Activated T-helper 17 cell treated with anti-CD3 and anti-CD28 coated beads, Interleukin-2, amount 50 U/mL, for 72 hours (primary cell): ENCODE measurements at regions not wholly inside any gene's neighbourhood (a gene's known extent, or its start where the extent isn't known, plus 50 kb on each side); places are given as distances from the start of the nearest gene placed in this dataset.

Experiments used
- ATAC-seq: fragments of 150-1000 bp; cut with Tn5 transposase; replicated peaks from 2 replicates; pipeline ENCODE4 v1.10.0; 2021; ENCODE audit warnings: mild to moderate bottlenecking, moderate library complexity
- H3K27ac Mint-ChIP-seq: one replicate; pipeline ENCODE4 v1.8.0; 2022; ENCODE audit warnings: mixed read lengths
- H3K27me3 Mint-ChIP-seq: one replicate; pipeline ENCODE4 v1.8.0; 2022; ENCODE audit warnings: mixed read lengths
- H3K36me3 Mint-ChIP-seq: one replicate; pipeline ENCODE4 v1.8.0; 2022; ENCODE audit warnings: low read depth, mild to moderate bottlenecking, mixed read lengths
- H3K4me1 Mint-ChIP-seq: one replicate; pipeline ENCODE4 v1.8.0; 2022; ENCODE audit warnings: mixed read lengths
- H3K4me3 Mint-ChIP-seq: one replicate; pipeline ENCODE4 v1.8.0; 2022; ENCODE audit warnings: mild to moderate bottlenecking, mixed read lengths
- H3K9me3 Mint-ChIP-seq: one replicate; pipeline ENCODE4 v1.8.0; 2022; ENCODE audit warnings: mixed read lengths

- no peak overlapping the region for H3K4me3 Mint-ChIP-seq
- H3K9me3 Mint-ChIP-seq, result no peaks in the 10 kb centered on the region
- ATAC-seq, result no peak
- no peaks in the 10 kb centered on the region for H3K27me3 Mint-ChIP-seq
- no peak overlapping the region for H3K27ac Mint-ChIP-seq
- no peaks in the 10 kb centered on the region for H3K4me1 Mint-ChIP-seq
- no peaks in the 10 kb centered on the region for H3K36me3 Mint-ChIP-seq
Measured at GRCh38 chr4:27184508-27185155, 324.0 kb downstream of the STIM2 start.

GRCh38 chr4:27186710-27187109, 326.1 kb downstream of the STIM2 start:
- Mint-ChIP-seq H3K4me3 (no peak overlapping the region), H3K27me3 (no peaks in the 10 kb centered on the region), H3K27ac (no peak overlapping the region), H3K4me1 (no peaks in the 10 kb centered on the region), H3K9me3 (no peaks in the 10 kb centered on the region), H3K36me3 (no peaks in the 10 kb centered on the region)
- no peak for ATAC-seq

- H3K9me3 Mint-ChIP-seq, result no peaks in the 10 kb centered on the region
- no peak overlapping the region for H3K27ac Mint-ChIP-seq
- no peak overlapping the region for H3K4me3 Mint-ChIP-seq
- no peaks in the 10 kb centered on the region for H3K4me1 Mint-ChIP-seq
- H3K36me3 Mint-ChIP-seq, result no peaks in the 10 kb centered on the region
- peaks cover 1% of the 10 kb centered on the region for H3K27me3 Mint-ChIP-seq
- no peak for ATAC-seq
Measured at GRCh38 chr4:27187786-27188185, 327.1 kb downstream of the STIM2 start.

DNA sequence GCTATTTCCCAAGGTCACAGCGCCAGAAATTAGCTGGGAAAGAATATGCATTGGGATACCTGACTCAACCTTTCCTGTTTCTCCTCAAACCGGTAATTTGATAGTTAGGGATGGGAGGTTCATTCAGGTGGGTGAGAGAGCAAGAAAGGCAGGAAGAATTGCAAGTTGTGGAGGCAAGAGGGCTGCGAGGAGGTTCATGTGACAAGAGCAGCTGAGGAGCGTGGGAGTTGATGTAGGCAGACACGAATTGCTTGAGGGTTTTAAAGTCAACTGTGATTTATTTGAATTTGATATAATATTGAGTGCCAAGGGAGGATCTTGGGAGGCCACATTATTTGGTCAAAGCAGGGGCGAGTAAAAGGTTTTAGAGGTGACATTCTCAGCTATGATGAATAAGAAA, 329.0 kb downstream of the STIM2 start:
- no peaks in the 10 kb centered on the region for H3K36me3 Mint-ChIP-seq
- no peaks in the 10 kb centered on the region for H3K4me1 Mint-ChIP-seq
- H3K27me3 Mint-ChIP-seq, result peaks cover 7% of the 10 kb centered on the region
- H3K9me3 Mint-ChIP-seq, result no peaks in the 10 kb centered on the region
- H3K4me3 Mint-ChIP-seq, result no peak overlapping the region
- H3K27ac Mint-ChIP-seq, result no peak overlapping the region
- no peak for ATAC-seq

- Mint-ChIP-seq H3K36me3 (no peaks in the 10 kb centered on the region), H3K27me3 (peaks cover 11% of the 10 kb centered on the region), H3K9me3 (no peaks in the 10 kb centered on the region), H3K27ac (no peak overlapping the region), H3K4me3 (no peak overlapping the region), H3K4me1 (no peaks in the 10 kb centered on the region)
- no peak for ATAC-seq
Measured at GRCh38 chr4:27191592-27191991, 331.0 kb downstream of the STIM2 start.

- ATAC-seq, result no peak
- Mint-ChIP-seq H3K4me1 (no peaks in the 10 kb centered on the region), H3K36me3 (no peaks in the 10 kb centered on the region), H3K27me3 (peaks cover 11% of the 10 kb centered on the region), H3K9me3 (no peaks in the 10 kb centered on the region), H3K4me3 (no peak overlapping the region), H3K27ac (no peak overlapping the region)
Measured at GRCh38 chr4:27194599-27195176, 334.0 kb downstream of the STIM2 start.

DNA sequence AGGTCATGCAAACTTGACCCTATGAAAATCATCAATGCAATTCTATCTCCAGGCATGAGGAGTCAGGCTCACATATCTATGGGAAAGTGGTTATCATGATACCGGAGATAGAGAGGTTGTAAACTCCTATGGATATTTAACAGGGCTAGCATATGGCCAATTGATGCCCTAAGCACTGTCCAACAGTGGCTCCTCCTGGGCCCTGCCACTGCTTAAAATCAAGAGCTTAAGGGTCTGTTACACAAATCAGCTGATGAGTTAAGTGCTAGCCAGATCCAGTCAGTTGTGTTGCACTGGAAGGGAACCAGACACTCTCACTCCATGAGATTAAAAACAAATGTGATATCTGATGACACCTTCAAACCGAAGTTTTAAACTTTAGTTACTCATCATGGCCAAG, 337.6 kb downstream of the STIM2 start:
- no peak for ATAC-seq
- Mint-ChIP-seq H3K4me3 (no peak overlapping the region), H3K27me3 (peaks cover 5% of the 10 kb centered on the region), H3K36me3 (no peaks in the 10 kb centered on the region), H3K9me3 (peaks cover 2% of the 10 kb centered on the region), H3K27ac (no peak overlapping the region), H3K4me1 (no peaks in the 10 kb centered on the region)

DNA sequence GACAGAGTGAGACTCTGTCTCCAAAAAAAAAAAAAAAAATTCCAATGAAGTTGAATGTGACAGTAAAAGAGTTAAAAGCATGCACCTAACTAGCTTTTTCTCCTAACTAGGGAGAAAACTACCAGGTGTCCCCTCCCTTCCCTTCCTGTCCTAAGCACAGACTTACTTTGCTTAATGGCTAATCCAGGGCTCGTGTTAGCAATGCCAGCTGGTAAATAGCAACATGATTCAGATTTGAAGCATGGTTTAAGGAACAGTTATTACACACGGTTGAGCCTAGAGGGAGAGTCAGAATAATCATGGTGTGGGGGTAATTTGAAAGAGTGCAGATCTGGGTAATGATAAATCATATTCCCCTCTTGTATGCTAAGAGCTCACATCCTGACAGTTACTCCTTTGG, 338.3 kb downstream of the STIM2 start:
- Mint-ChIP-seq H3K36me3 (no peaks in the 10 kb centered on the region), H3K4me1 (no peaks in the 10 kb centered on the region), H3K9me3 (peaks cover 3% of the 10 kb centered on the region), H3K27ac (no peak overlapping the region), H3K4me3 (no peak overlapping the region), H3K27me3 (peaks cover 4% of the 10 kb centered on the region)
- no peak for ATAC-seq

DNA sequence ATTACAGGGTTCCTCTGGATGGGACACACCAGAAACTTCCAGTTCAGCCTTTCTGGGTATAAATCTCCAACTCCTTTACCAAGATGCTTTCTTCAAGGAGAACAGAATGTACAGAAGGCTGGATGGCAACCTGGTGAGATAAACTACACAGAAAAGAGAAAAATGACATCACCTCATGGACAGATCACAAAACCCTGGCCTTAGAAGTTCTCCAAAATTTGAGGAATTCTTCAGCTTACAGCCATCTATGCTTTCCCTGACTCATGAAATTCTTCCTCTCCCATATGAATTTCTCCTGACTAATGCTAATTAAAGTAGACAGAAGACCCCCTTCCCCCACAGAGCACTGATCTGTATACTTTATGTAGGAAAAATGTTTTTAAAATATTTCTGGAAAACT, 345.4 kb downstream of the STIM2 start:
- no peaks in the 10 kb centered on the region for H3K27me3 Mint-ChIP-seq

GRCh38 chr4:27210956-27211355, 350.3 kb downstream of the STIM2 start:
- H3K9me3 Mint-ChIP-seq, result no peaks in the 10 kb centered on the region
- H3K27ac Mint-ChIP-seq, result no peak overlapping the region
- H3K4me1 Mint-ChIP-seq, result no peaks in the 10 kb centered on the region
- ATAC-seq, result no peak
- no peak overlapping the region for H3K4me3 Mint-ChIP-seq
- H3K27me3 Mint-ChIP-seq, result no peaks in the 10 kb centered on the region
- H3K36me3 Mint-ChIP-seq, result no peaks in the 10 kb centered on the region

More for the DNA sequence above, 345.4 kb downstream of the STIM2 start:
- no peaks in the 10 kb centered on the region for H3K36me3 Mint-ChIP-seq
- ATAC-seq, result no peak
- peaks cover 3% of the 10 kb centered on the region for H3K9me3 Mint-ChIP-seq
- H3K4me1 Mint-ChIP-seq, result no peaks in the 10 kb centered on the region
- H3K27ac Mint-ChIP-seq, result no peak overlapping the region
- H3K4me3 Mint-ChIP-seq, result no peak overlapping the region

GRCh38 chr4:27214010-27214409, 353.4 kb downstream of the STIM2 start:
- Mint-ChIP-seq H3K27me3 (no peaks in the 10 kb centered on the region), H3K9me3 (no peaks in the 10 kb centered on the region), H3K36me3 (no peaks in the 10 kb centered on the region), H3K27ac (no peak overlapping the region), H3K4me1 (no peaks in the 10 kb centered on the region), H3K4me3 (no peak overlapping the region)
- no peak for ATAC-seq

DNA sequence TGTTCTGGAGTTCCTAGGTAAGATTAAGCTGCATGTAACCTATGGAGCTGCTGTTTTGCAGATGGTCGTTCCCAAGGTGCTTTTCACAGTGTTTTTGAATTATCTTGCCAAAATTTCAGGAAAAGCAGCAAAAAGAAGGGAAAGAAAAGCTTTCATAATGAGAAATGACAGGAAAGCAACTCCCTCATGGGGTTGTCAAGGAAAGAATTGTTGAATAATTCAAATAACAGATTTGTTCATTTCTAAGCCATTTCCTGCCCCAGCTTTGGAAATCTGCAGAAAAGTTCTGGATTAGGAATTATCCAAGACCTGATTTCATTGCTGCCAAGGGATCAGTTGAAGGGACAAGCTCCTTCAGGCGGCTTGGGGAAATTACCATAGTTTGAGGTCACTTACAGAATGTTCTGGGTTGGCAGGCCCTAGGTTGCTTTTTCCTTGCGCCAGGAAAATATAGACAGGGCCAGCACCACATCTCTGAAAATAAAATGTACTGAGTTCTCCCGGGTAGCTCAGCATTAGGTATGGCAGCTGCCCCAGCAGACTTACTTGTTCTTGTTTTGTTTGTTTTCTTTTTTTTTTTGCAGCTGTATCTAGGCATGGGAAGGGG, 354.7 kb downstream of the STIM2 start:
- no peaks in the 10 kb centered on the region for H3K36me3 Mint-ChIP-seq
- H3K4me3 Mint-ChIP-seq, result no peak overlapping the region
- H3K9me3 Mint-ChIP-seq, result no peaks in the 10 kb centered on the region
- no peak for ATAC-seq
- H3K27ac Mint-ChIP-seq, result no peak overlapping the region
- H3K27me3 Mint-ChIP-seq, result no peaks in the 10 kb centered on the region
- H3K4me1 Mint-ChIP-seq, result no peaks in the 10 kb centered on the region

DNA sequence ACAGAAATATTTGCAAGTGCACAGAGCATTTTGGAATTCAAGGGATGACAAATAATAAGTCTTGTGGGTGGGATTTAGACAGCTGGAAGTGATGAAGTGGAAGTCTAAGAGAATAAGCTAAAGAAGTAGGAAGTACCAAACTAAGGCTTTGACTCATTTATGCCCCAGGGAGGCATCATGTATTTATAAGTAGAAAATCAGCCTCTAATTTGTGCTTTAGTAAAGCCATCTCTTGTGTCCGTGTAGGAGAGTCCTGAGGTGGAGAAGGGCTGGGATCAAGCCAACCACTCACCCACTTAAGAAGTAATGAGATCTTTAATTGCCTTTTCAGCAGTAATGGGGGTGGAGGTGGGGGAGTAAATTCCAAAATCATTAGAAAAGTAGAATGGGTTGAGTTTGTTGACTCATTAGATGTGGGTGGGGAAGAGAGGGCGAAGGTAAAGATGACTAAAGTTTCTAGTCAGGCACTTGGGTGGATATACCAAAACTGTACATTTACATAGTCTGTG, 356.7 kb downstream of the STIM2 start:
- H3K4me1 Mint-ChIP-seq, result no peaks in the 10 kb centered on the region
- H3K27me3 Mint-ChIP-seq, result no peaks in the 10 kb centered on the region
- H3K27ac Mint-ChIP-seq, result no peak overlapping the region
- H3K4me3 Mint-ChIP-seq, result no peak overlapping the region
- no peaks in the 10 kb centered on the region for H3K9me3 Mint-ChIP-seq
- peak; percentile 39 for ATAC-seq
- no peaks in the 10 kb centered on the region for H3K36me3 Mint-ChIP-seq

GRCh38 chr4:27218013-27218412, 357.4 kb downstream of the STIM2 start:
- no peak for ATAC-seq
- Mint-ChIP-seq H3K4me3 (no peak overlapping the region), H3K36me3 (no peaks in the 10 kb centered on the region), H3K27me3 (no peaks in the 10 kb centered on the region), H3K9me3 (no peaks in the 10 kb centered on the region), H3K27ac (no peak overlapping the region), H3K4me1 (no peaks in the 10 kb centered on the region)

DNA sequence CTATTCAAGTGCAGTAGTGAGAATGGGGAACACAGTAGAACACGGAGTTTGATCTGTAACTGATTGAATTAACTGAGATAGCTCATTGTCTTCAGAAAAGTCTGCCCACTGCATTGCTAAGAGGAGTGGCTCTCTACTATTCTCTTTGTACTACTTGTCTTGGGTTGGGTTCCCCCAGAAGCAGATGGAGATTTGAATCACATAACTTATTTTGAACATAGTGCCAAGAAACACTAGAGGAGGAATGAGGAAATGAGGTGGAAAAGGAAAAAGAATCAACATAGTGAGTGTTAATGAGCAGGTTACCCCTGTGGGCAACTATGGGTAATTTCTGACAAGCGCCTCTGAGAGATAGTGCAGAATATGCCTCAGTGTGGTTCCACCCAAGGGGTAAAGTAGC, 362.7 kb downstream of the STIM2 start:
- no peak for ATAC-seq
- H3K27me3 Mint-ChIP-seq, result peaks cover 9% of the 10 kb centered on the region
- no peaks in the 10 kb centered on the region for H3K36me3 Mint-ChIP-seq
- no peaks in the 10 kb centered on the region for H3K9me3 Mint-ChIP-seq
- H3K4me1 Mint-ChIP-seq, result no peaks in the 10 kb centered on the region
- no peak overlapping the region for H3K4me3 Mint-ChIP-seq
- H3K27ac Mint-ChIP-seq, result no peak overlapping the region
